SK-N-SH treated with all-trans-retinoic acid at 6 μM for 48 hours (cell line): ENCODE measurements at regions not wholly inside any gene's neighbourhood (a gene's known extent, or its start where the extent isn't known, plus 50 kb on each side); places are given as distances from the start of the nearest gene placed in this dataset.

Source experiments
- GLIS3 ChIP-seq: fragments of 250-450 bp; sonication (Bioruptor Pico); IDR thresholded peaks from 2 replicates; pipeline ENCODE4 v1.5.0; 2020; ENCODE audit warnings: mild to moderate bottlenecking, moderate library complexity
- OSR1 ChIP-seq: fragments of 250-450 bp; sonication (Bioruptor Pico); IDR thresholded peaks from 2 replicates; pipeline ENCODE4 v1.8.0; 2022; ENCODE audit warnings: moderate library complexity, mild to moderate bottlenecking, inconsistent platforms
- PATZ1 ChIP-seq: fragments of 250-450 bp; sonication (Bioruptor Pico); IDR thresholded peaks from 2 replicates; pipeline ENCODE4 v1.8.0; 2020; ENCODE audit warnings: mild to moderate bottlenecking, moderate library complexity, borderline replicate concordance
- POU6F1 ChIP-seq: fragments of 250-450 bp; sonication (Bioruptor Pico); IDR thresholded peaks from 2 replicates; pipeline ENCODE4 v1.8.0; 2021; ENCODE audit warnings: low read depth, mild to moderate bottlenecking, moderate library complexity, borderline replicate concordance
- RARB ChIP-seq: fragments of 250-450 bp; sonication (Bioruptor Pico); IDR thresholded peaks from 2 replicates; pipeline ENCODE4 v1.8.0; 2021; ENCODE audit warnings: mild to moderate bottlenecking, moderate library complexity
- ZC3H10 ChIP-seq: fragments of 250-450 bp; sonication (Bioruptor Pico); IDR thresholded peaks from 2 replicates; pipeline ENCODE4 v1.5.1; 2021; ENCODE audit warnings: mild to moderate bottlenecking, moderate library complexity
- ZFP30 ChIP-seq: fragments of 450-650 bp; formaldehyde crosslinking; IDR thresholded peaks from 2 replicates; pipeline ENCODE4 v1.5.0; 2022; ENCODE audit warnings: mild to moderate bottlenecking, moderate library complexity

GRCh38 chrX:38857736-38858523 lies 56.7 kb downstream of the MID1IP1 start:
- no peak for TF ChIP-seq ZC3H10 (CRISPR knock-in tag)
- no peak for TF ChIP-seq OSR1 (CRISPR knock-in tag)
- TF ChIP-seq GLIS3 (CRISPR knock-in tag): no peak
- TF ChIP-seq POU6F1 (CRISPR knock-in tag): no peak
- TF ChIP-seq RARB: no peak
- no peak for TF ChIP-seq PATZ1 (CRISPR knock-in tag)
- TF ChIP-seq ZFP30: no peak
